MM.1S (cell line): ENCODE measurements at regions not wholly inside any gene's neighbourhood (a gene's known extent, or its start where the extent isn't known, plus 50 kb on each side); places are given as distances from the start of the nearest gene placed in this dataset.

ENCODE experiments used
- DNase-seq: peaks from one replicate; pipeline ENCODE4 v3.0.0-alpha.2; 2015
- H2AFZ ChIP-seq: fragments of 300-600 bp; sonication (generic); 2 replicates; pipeline ENCODE4 v1.6.0; 2016; ENCODE audit warnings: antibody characterized with exemption, low read length
- H3F3A ChIP-seq: fragments of 300-600 bp; sonication (generic); 2 replicates; pipeline ENCODE4 v1.6.1; 2016; ENCODE audit warnings: mild to moderate bottlenecking, antibody characterized with exemption, low read length, moderate library complexity, mixed read lengths; ENCODE audit not compliant: insufficient read depth
- H3K27ac ChIP-seq: fragments of 300-600 bp; sonication (generic); 2 replicates; pipeline ENCODE4 v1.5.1; 2016; ENCODE audit warnings: mild to moderate bottlenecking, low read length
- H3K27me3 ChIP-seq: fragments of 300-600 bp; sonication (generic); replicated peaks from 2 replicates; pipeline ENCODE4 v1.6.0; 2016; ENCODE audit warnings: low read length; ENCODE audit not compliant: insufficient read depth
- H3K36me3 ChIP-seq: fragments of 300-600 bp; sonication (generic); replicated peaks from 2 replicates; pipeline ENCODE4 v1.6.1; 2016; ENCODE audit warnings: mild to moderate bottlenecking, low read length, mixed read lengths; ENCODE audit not compliant: insufficient read depth
- H3K4me1 ChIP-seq: fragments of 300-600 bp; sonication (generic); 2 replicates; pipeline ENCODE4 v1.6.1; 2016; ENCODE audit warnings: low read length, mixed read lengths
- H3K4me2 ChIP-seq: fragments of 300-600 bp; sonication (generic); 2 replicates; pipeline ENCODE4 v1.6.0; 2016; ENCODE audit warnings: low read depth, low read length
- H3K4me3 ChIP-seq: fragments of 300-600 bp; sonication (generic); 2 replicates; pipeline ENCODE4 v1.5.1; 2016; ENCODE audit warnings: low read length, mixed read lengths
- H3K79me2 ChIP-seq: fragments of 300-600 bp; sonication (generic); 2 replicates; pipeline ENCODE4 v1.6.1; 2016; ENCODE audit warnings: mixed run types, low read length, mixed read lengths
- H3K9ac ChIP-seq: fragments of 300-600 bp; sonication (generic); 2 replicates; pipeline ENCODE4 v1.6.1; 2016; ENCODE audit warnings: low read length, mixed read lengths
- H3K9me2 ChIP-seq: fragments of 300-600 bp; sonication (generic); replicated peaks from 2 replicates; pipeline ENCODE4 v1.6.1; 2016; ENCODE audit warnings: mild to moderate bottlenecking, low read length, mixed read lengths; ENCODE audit not compliant: insufficient read depth
- H3K9me3 ChIP-seq: fragments of 300-600 bp; sonication (generic); replicated peaks from 2 replicates; pipeline ENCODE4 v1.6.1; 2016; ENCODE audit warnings: mild to moderate bottlenecking, low read length, mixed read lengths; ENCODE audit not compliant: insufficient read depth
- H4K20me1 ChIP-seq: fragments of 300-600 bp; sonication (generic); 2 replicates; pipeline ENCODE4 v1.6.1; 2016; ENCODE audit warnings: mild to moderate bottlenecking, low read length, moderate library complexity, mixed read lengths; ENCODE audit not compliant: insufficient read depth
- EZH2 ChIP-seq: fragments of 300-600 bp; sonication (generic); optimal IDR thresholded peaks from 2 replicates; pipeline ENCODE3; 2017; ENCODE audit warnings: low read depth, mild to moderate bottlenecking, antibody characterized with exemption, low read length, mixed read lengths
- EZH2phosphoT487 ChIP-seq: fragments of 300-600 bp; sonication (generic); IDR thresholded peaks from 2 replicates; pipeline ENCODE4 v1.6.1; 2018; ENCODE audit warnings: antibody characterized with exemption, low read length
- TF ChIP-seq, protein P1 (sequence below): fragments of 300-600 bp; sonication (generic); IDR thresholded peaks from 2 replicates; pipeline ENCODE4 v1.5.1; 2016; ENCODE audit warnings: antibody characterized with exemption, low read length, mixed read lengths

- H3K4me3 ChIP-seq: no peak overlapping the region
- H3K9ac ChIP-seq: no peak overlapping the region
- no peaks in the 10 kb centered on the region for H4K20me1 ChIP-seq
- no peaks in the 10 kb centered on the region for H3K4me1 ChIP-seq
- no peaks in the 10 kb centered on the region for H3K79me2 ChIP-seq
- H3K4me2 ChIP-seq: no peak overlapping the region
- no peaks in the 10 kb centered on the region for H3K27me3 ChIP-seq
- TF ChIP-seq EZH2phosphoT487 (no peak), EZH2 (no peak)
- TF ChIP-seq, protein P1, sequence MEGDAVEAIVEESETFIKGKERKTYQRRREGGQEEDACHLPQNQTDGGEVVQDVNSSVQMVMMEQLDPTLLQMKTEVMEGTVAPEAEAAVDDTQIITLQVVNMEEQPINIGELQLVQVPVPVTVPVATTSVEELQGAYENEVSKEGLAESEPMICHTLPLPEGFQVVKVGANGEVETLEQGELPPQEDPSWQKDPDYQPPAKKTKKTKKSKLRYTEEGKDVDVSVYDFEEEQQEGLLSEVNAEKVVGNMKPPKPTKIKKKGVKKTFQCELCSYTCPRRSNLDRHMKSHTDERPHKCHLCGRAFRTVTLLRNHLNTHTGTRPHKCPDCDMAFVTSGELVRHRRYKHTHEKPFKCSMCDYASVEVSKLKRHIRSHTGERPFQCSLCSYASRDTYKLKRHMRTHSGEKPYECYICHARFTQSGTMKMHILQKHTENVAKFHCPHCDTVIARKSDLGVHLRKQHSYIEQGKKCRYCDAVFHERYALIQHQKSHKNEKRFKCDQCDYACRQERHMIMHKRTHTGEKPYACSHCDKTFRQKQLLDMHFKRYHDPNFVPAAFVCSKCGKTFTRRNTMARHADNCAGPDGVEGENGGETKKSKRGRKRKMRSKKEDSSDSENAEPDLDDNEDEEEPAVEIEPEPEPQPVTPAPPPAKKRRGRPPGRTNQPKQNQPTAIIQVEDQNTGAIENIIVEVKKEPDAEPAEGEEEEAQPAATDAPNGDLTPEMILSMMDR: no peak
- H2AFZ ChIP-seq: no peak overlapping the region
- H3K9me2 ChIP-seq: no peaks in the 10 kb centered on the region
- H3K9me3 ChIP-seq: no peaks in the 10 kb centered on the region
- H3K27ac ChIP-seq: no peak overlapping the region
- no peaks in the 10 kb centered on the region for H3K36me3 ChIP-seq
- H3F3A ChIP-seq: no peaks in the 10 kb centered on the region
- no peak for DNase-seq
These were observed 628.1 kb downstream of the PLPP3 start for GRCh38 chr1:55951291-55951690.

GRCh38 chr1:55947446-55947845, 631.9 kb downstream of the PLPP3 start:
- no peak overlapping the region for H2AFZ ChIP-seq
- no peak for DNase-seq
- H3K9me3 ChIP-seq: no peaks in the 10 kb centered on the region
- no peak overlapping the region for H3K27ac ChIP-seq
- no peak overlapping the region for H3K4me2 ChIP-seq
- no peak overlapping the region for H3K9ac ChIP-seq
- TF ChIP-seq EZH2: no peak
- TF ChIP-seq, protein P1: no peak
- TF ChIP-seq EZH2phosphoT487: no peak
- H3K4me1 ChIP-seq: no peaks in the 10 kb centered on the region
- no peaks in the 10 kb centered on the region for H3K36me3 ChIP-seq
- no peaks in the 10 kb centered on the region for H3K9me2 ChIP-seq
- no peaks in the 10 kb centered on the region for H3K27me3 ChIP-seq
- no peaks in the 10 kb centered on the region for H4K20me1 ChIP-seq
- no peaks in the 10 kb centered on the region for H3K79me2 ChIP-seq
- no peaks in the 10 kb centered on the region for H3F3A ChIP-seq
- no peak overlapping the region for H3K4me3 ChIP-seq

GRCh38 chr1:55943721-55944435, 635.5 kb downstream of the PLPP3 start:
- no peaks in the 10 kb centered on the region for H3K9me2 ChIP-seq
- H3K27ac ChIP-seq: no peak overlapping the region
- no peaks in the 10 kb centered on the region for H3K4me1 ChIP-seq
- H3K9ac ChIP-seq: no peak overlapping the region
- no peaks in the 10 kb centered on the region for H3K9me3 ChIP-seq
- DNase-seq: no peak
- no peaks in the 10 kb centered on the region for H3K36me3 ChIP-seq
- no peaks in the 10 kb centered on the region for H3F3A ChIP-seq
- no peaks in the 10 kb centered on the region for H3K79me2 ChIP-seq
- H3K4me3 ChIP-seq: no peak overlapping the region
- no peak overlapping the region for H2AFZ ChIP-seq
- TF ChIP-seq, protein P1: no peak
- no peak for TF ChIP-seq EZH2phosphoT487
- no peak for TF ChIP-seq EZH2
- H3K27me3 ChIP-seq: no peaks in the 10 kb centered on the region
- H4K20me1 ChIP-seq: no peaks in the 10 kb centered on the region
- no peak overlapping the region for H3K4me2 ChIP-seq
